Adrenal gland (tissue), 9 donors: ENCODE measurements at regions not wholly inside any gene's neighbourhood (a gene's known extent, or its start where the extent isn't known, plus 50 kb on each side); places are given as distances from the start of the nearest gene placed in this dataset.

Experiments used
- DNase-seq, 7 donors: peaks; one replicate each; pipeline ENCODE4 v3.0.0-alpha.2; 2019 to 2020
- H3K27ac ChIP-seq, 5 donors: fragments of 200-600 bp; sonication (generic) in 4 of 5; 1 replicate in 3 of 5; 2 replicates in 2 of 5; pipeline versions ENCODE4 v1.5.1 to v1.8.0; 2016 to 2020; ENCODE audit warnings: mild to moderate bottlenecking in 1 of 5
- H3K27me3 ChIP-seq: fragments of 200-600 bp; 2 replicates; pipeline ENCODE4 v1.8.0; 2021
- H3K36me3 ChIP-seq, 2 donors: fragments of 200-600 bp; replicated peaks in 1 of 2; 1 replicate in 1 of 2; 2 replicates in 1 of 2; pipeline versions ENCODE4 v1.5.1 to v1.8.0; 2018 to 2022
- H3K4me1 ChIP-seq, 2 donors: fragments of 200-600 bp; replicated peaks in 1 of 2; 1 replicate in 1 of 2; 2 replicates in 1 of 2; pipeline versions ENCODE4 v1.5.1 to v1.8.0; 2018 to 2021
- H3K4me3 ChIP-seq, 4 donors: fragments of 200-600 bp; sonication (generic) in 3 of 4; one replicate each; pipeline ENCODE4 v1.5.1; 2016 to 2018
- H3K9me3 ChIP-seq, 3 donors: fragments of 200-600 bp; sonication (generic) in 1 of 3; replicated peaks in 1 of 3; 1 replicate in 2 of 3; 2 replicates in 1 of 3; pipeline versions ENCODE4 v1.5.1 to v1.8.0; 2016 to 2021
- POLR2A ChIP-seq, 2 donors: fragments of 450-650 bp; IDR thresholded peaks; one replicate each; pipeline ENCODE4 v1.6.1; 2017; ENCODE audit warnings: antibody characterized with exemption in 2 of 2, mild to moderate bottlenecking in 2 of 2, moderate library complexity in 1 of 2
- whole genome bisulfite sequencing, 4 donors: extraction: QIAGEN DNeasy Blood & Tissue Kit in 2 of 4; methylation state at CpG; one replicate each; pipeline versions ENCODE4 v1.1.5 to v1.1.7; 2013 to 2017; 5-methylcytosine and 5-hydroxymethylcytosine counted together
- intact Hi-C, 2 donors: fragments of 100-400 bp; cut with DNase I; formaldehyde crosslinking; loops; one replicate each; pipeline versions ENCODE4 v1.14.1 to v1.15.0; 2022 to 2023
- TF ChIP-seq, protein P1 (sequence below), 6 experiments: fragments of 450-650 bp in 4 of 6; fragments of 200-600 bp in 2 of 6; sonication (generic) in 1 of 6; IDR thresholded peaks; 1 replicate in 5 of 6; 2 replicates in 1 of 6; pipeline versions ENCODE4 v1.5.1 to v1.8.0; 2016 to 2021; ENCODE audit warnings: antibody characterized with exemption in 6 of 6, mild to moderate bottlenecking in 2 of 6, moderate library complexity in 1 of 6
- donor health status: healthy with polysubstance abuse.
- donor health status: Bipolar disorder and iron deficiency.
- donor health status: DM: yes; HTN: yes; CAD: no.
- donor health status: DM: no; HTN: no; CAD: no.
- donor health status: DM: no; HTN: no; CAD: no.

DNA sequence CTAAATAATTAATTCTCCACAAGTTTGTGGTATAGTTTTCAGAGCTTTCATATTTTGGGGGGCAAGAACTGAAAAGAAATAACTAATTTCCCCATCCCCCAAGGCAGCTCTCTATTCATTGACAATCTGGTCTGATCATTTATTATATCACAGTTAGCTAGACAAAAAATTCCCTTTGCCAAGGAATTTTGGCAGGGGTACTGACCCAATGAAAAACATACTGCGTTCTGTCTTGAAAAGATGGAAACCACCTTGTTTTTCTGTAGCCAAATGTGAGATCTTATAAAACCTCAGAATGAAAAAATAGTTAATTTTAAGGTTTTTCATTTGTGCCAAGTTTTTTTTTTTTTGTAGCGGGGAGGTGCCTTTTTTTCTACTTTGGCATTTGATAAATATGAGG lies 1008.9 kb downstream of the EFNA5 start:
- 8 to 17% (median 14%) methylated on average over 2 of the region's 2 CpGs for WGBS, 4 donors
- no peaks in the 10 kb centered on the region for H3K27me3 ChIP-seq
- H3K36me3 ChIP-seq: no peaks in the 10 kb centered on the region
- no peak for DNase-seq
- no peak for TF ChIP-seq POLR2A (IDR thresholded peaks at IDR 0.05)
- TF ChIP-seq, protein P1, sequence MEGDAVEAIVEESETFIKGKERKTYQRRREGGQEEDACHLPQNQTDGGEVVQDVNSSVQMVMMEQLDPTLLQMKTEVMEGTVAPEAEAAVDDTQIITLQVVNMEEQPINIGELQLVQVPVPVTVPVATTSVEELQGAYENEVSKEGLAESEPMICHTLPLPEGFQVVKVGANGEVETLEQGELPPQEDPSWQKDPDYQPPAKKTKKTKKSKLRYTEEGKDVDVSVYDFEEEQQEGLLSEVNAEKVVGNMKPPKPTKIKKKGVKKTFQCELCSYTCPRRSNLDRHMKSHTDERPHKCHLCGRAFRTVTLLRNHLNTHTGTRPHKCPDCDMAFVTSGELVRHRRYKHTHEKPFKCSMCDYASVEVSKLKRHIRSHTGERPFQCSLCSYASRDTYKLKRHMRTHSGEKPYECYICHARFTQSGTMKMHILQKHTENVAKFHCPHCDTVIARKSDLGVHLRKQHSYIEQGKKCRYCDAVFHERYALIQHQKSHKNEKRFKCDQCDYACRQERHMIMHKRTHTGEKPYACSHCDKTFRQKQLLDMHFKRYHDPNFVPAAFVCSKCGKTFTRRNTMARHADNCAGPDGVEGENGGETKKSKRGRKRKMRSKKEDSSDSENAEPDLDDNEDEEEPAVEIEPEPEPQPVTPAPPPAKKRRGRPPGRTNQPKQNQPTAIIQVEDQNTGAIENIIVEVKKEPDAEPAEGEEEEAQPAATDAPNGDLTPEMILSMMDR (IDR thresholded peaks at IDR 0.05): no peak
- no peak overlapping the region for H3K27ac ChIP-seq
- H3K9me3 ChIP-seq: no peaks in the 10 kb centered on the region
- intact Hi-C loops: no loop called here
- no peak overlapping the region for H3K4me3 ChIP-seq
- no peaks in the 10 kb centered on the region for H3K4me1 ChIP-seq

DNA sequence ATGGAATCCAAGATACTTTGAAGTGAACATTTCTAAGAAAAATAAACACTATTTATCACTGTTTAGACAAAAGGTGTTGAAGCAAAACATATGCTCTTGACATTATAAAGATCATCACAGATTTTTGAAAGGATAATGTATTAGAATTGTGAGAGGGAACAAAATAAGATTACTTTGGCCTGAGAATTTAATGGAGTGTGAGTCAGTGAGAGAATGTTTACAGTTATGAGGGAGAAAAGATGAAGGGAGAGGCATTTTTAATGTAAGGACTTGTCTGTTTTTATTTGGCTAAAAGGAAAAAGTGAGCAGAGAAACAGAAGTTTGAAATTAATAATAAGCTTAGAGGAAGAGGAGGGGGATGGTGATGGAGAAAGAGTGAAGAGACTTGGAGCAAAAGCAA lies 1010.1 kb downstream of the EFNA5 start:
- no peaks in the 10 kb centered on the region for H3K9me3 ChIP-seq
- no peak for DNase-seq
- no peaks in the 10 kb centered on the region for H3K36me3 ChIP-seq
- H3K4me3 ChIP-seq: no peak overlapping the region
- intact Hi-C loops: no loop called here
- no peaks in the 10 kb centered on the region for H3K27me3 ChIP-seq
- no peak for TF ChIP-seq POLR2A (IDR thresholded peaks at IDR 0.05)
- TF ChIP-seq, protein P1 (IDR thresholded peaks at IDR 0.05): no peak
- H3K4me1 ChIP-seq: no peaks in the 10 kb centered on the region
- H3K27ac ChIP-seq: no peak overlapping the region

DNA sequence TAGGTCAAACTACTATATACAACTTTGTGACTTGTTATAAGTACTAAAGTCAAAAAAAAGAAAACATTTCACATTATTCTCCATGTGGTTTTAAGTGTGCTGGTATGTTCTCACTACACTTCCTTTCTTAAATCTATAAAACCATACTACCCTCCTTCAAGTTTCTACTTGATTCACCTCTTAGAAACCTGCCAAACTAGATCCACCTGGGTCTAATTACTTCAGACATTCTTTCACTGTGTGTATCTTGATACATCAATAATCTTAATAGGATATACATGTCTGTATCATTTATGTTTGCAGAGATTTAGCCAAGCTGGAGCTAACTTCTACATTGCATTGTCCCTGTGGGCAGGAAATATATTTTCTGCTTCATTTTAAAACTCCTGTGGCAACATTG lies 1012.6 kb downstream of the EFNA5 start:
- H3K27me3 ChIP-seq: no peaks in the 10 kb centered on the region
- H3K9me3 ChIP-seq: no peaks in the 10 kb centered on the region
- intact Hi-C loops: no loop called here
- no peak for TF ChIP-seq POLR2A (IDR thresholded peaks at IDR 0.05)
- TF ChIP-seq, protein P1 (IDR thresholded peaks at IDR 0.05): no peak
- DNase-seq: no peak
- no peaks in the 10 kb centered on the region for H3K36me3 ChIP-seq
- H3K4me3 ChIP-seq: no peak overlapping the region
- no peak overlapping the region for H3K27ac ChIP-seq
- H3K4me1 ChIP-seq: no peaks in the 10 kb centered on the region

DNA sequence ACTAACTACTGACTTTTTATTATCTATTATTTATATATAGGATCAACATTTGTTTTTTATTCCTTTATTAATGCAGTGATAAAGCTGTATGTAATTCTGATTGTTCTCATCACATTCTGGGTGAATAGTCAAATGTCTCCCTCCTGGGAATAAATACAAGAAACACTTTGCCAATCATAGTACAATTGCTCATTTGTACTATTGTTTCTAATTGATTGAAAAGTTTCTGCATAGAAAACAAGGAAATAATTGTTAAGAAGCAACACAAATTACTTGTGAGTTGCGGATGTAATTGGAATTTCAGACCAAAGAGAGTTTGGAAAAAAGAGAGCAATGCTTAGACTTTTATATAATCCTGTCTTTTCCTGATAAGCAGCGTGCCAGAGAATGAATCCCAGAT lies 1013.9 kb downstream of the EFNA5 start:
- no peak for DNase-seq
- H3K27me3 ChIP-seq: no peaks in the 10 kb centered on the region
- no peak overlapping the region for H3K4me3 ChIP-seq
- intact Hi-C loops: no loop called here
- H3K36me3 ChIP-seq: no peaks in the 10 kb centered on the region
- H3K27ac ChIP-seq: no peak overlapping the region
- WGBS, 4 donors: 77 to 94% (median 81%) methylated on average over 2 of the region's 2 CpGs
- TF ChIP-seq POLR2A (IDR thresholded peaks at IDR 0.05): no peak
- TF ChIP-seq, protein P1 (IDR thresholded peaks at IDR 0.05): no peak
- no peaks in the 10 kb centered on the region for H3K4me1 ChIP-seq
- no peaks in the 10 kb centered on the region for H3K9me3 ChIP-seq
